ENCODE measurements at regions not wholly inside any gene's neighbourhood (a gene's known extent, or its start where the extent isn't known, plus 50 kb on each side); places are given as distances from the start of the nearest gene placed in this dataset.

DNA sequence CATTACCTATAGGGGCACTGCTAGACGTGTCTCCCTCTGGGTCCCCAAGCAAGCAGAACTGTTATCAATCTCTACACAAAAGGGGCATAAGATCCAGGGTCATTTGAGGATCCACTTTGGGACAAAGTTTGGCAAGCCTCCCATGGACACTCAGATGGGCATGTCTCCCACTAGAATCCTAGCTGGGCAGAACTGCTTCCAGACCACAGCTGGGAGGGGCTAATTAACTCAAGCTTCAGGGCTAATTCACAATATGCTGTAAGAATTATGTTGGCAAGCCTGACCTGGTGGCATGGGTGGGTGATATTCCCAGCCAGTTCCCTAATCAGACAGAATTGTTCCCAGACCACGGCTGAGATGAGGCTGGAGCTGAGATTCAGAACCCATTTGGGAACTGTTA lies 738.4 kb upstream of the FZD8 start:
- no peaks in the 10 kb centered on the region for H3K36me3 Mint-ChIP-seq (ENCODE audit: low read depth)
- H3K27me3 Mint-ChIP-seq (ENCODE audit: low read depth), result no peaks in the 10 kb centered on the region
- DNase-seq (ENCODE audit: low read depth, low spot score), result no peak
- H3K4me1 Mint-ChIP-seq, result no peaks in the 10 kb centered on the region
- H3K9me3 Mint-ChIP-seq, result no peaks in the 10 kb centered on the region
- TF ChIP-seq, protein P1, sequence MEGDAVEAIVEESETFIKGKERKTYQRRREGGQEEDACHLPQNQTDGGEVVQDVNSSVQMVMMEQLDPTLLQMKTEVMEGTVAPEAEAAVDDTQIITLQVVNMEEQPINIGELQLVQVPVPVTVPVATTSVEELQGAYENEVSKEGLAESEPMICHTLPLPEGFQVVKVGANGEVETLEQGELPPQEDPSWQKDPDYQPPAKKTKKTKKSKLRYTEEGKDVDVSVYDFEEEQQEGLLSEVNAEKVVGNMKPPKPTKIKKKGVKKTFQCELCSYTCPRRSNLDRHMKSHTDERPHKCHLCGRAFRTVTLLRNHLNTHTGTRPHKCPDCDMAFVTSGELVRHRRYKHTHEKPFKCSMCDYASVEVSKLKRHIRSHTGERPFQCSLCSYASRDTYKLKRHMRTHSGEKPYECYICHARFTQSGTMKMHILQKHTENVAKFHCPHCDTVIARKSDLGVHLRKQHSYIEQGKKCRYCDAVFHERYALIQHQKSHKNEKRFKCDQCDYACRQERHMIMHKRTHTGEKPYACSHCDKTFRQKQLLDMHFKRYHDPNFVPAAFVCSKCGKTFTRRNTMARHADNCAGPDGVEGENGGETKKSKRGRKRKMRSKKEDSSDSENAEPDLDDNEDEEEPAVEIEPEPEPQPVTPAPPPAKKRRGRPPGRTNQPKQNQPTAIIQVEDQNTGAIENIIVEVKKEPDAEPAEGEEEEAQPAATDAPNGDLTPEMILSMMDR (conservative IDR thresholded peaks at IDR 0.05), result no peak
- H3K4me3 Mint-ChIP-seq, result no peak overlapping the region
- no peak overlapping the region for H3K27ac Mint-ChIP-seq (ENCODE audit: unreplicated experiment)

DNA sequence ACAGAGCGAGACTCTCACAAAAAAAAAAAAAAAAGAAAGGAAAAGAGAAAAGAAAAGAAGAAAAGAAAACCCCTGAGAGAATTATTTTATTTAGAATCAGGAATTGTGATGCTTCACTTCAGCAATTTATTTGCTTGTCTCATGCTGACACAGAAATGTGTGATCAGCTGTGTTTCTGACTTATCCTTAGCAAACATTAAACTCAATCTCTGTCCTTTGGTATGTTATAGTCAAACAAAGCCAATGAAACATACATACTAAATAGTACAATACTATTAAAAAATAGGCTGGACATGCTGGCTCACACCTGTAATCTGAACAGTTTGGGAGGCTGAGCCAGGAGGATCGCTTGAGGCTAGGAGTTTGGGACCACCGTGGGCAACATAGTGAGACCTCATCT lies 733.0 kb upstream of the FZD8 start:
- no peaks in the 10 kb centered on the region for H3K27me3 Mint-ChIP-seq (ENCODE audit: low read depth)
- no peaks in the 10 kb centered on the region for H3K9me3 Mint-ChIP-seq
- no peak for DNase-seq (ENCODE audit: low read depth, low spot score)
- H3K4me3 Mint-ChIP-seq, result no peak overlapping the region
- no peaks in the 10 kb centered on the region for H3K4me1 Mint-ChIP-seq
- TF ChIP-seq, protein P1 (conservative IDR thresholded peaks at IDR 0.05), result no peak
- no peak overlapping the region for H3K27ac Mint-ChIP-seq (ENCODE audit: unreplicated experiment)
- no peaks in the 10 kb centered on the region for H3K36me3 Mint-ChIP-seq (ENCODE audit: low read depth)

DNA sequence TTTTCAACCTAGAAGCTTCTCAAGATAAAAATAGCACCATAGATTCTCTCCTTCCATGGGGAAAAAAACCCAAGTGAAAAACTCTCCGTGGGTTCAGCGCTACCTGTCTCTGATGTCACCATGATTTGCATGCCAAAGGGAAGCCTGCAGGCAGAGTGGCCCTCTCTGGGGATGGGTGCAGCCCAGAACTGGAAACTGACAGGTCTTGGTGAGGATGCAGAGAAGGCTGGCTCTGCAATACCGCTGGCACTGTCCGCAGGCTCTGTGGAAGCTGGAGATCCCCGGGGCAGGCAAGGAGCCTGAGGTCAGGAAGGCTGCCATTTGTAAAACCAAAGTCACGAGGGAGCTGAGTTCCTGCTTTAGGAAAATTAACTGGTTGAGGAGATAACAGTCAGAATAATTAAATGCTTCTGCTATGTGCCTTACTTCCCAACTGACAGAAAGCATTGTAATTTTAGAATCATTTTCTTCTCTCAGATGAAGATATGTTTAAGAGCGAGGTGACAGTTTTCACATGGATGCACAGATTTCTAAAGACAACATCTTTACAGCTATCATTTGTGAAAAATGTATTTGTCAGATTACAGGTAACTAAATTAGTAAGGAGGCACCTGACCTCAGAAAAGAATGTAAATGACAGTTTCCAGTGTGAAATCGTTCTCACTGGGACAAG lies 731.5 kb upstream of the FZD8 start:
- H3K27ac Mint-ChIP-seq (ENCODE audit: unreplicated experiment), result no peak overlapping the region
- no peaks in the 10 kb centered on the region for H3K36me3 Mint-ChIP-seq (ENCODE audit: low read depth)
- H3K4me1 Mint-ChIP-seq, result no peaks in the 10 kb centered on the region
- no peaks in the 10 kb centered on the region for H3K27me3 Mint-ChIP-seq (ENCODE audit: low read depth)
- H3K4me3 Mint-ChIP-seq, result no peak overlapping the region
- H3K9me3 Mint-ChIP-seq, result no peaks in the 10 kb centered on the region
- TF ChIP-seq, protein P1 (conservative IDR thresholded peaks at IDR 0.05), result no peak
- no peak for DNase-seq (ENCODE audit: low read depth, low spot score)

DNA sequence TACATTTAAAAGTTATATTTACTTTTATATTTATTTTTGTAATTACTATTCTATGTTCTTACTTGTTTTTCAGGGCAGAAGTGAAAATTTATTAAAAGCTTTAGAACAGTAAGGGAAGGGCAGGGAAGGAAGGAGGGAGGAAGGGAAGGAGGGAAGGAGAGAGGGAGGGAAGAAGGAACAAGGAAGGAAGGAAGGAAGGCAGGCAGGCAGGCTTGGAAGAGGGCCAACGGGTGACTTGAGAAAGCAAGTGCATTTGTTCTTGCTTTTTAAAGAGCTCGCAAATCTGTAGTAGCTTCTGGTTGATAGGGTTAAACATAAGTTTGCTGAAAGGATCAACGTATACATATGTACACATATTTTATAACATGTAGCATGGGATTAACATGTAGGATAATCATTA lies 725.3 kb upstream of the FZD8 start:
- Mint-ChIP-seq H3K4me1 (no peaks in the 10 kb centered on the region), H3K27me3 (ENCODE audit: low read depth) (no peaks in the 10 kb centered on the region), H3K36me3 (ENCODE audit: low read depth) (no peaks in the 10 kb centered on the region), H3K9me3 (no peaks in the 10 kb centered on the region), H3K27ac (ENCODE audit: unreplicated experiment) (no peak overlapping the region), H3K4me3 (no peak overlapping the region)
- DNase-seq (ENCODE audit: low read depth, low spot score), result no peak
- TF ChIP-seq, protein P1 (conservative IDR thresholded peaks at IDR 0.05), result no peak

DNA sequence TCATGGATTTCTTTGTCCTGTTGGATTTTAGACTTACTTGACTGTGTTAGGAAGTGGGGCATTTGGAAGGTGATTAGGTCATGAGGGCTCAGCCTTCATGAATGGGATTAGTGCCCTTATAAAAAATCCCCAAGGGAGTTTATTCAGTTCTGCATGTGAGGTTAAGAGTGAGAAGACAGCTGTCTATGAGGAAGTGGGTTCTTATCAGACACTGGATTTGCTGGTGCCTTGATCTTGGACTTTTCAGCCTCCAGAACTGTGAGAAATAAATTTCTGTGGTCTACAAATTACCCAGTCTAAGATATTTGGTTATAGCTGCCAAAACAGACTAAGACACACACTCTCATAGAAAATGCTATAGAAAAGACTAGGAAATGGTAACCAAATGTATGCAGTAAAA lies 724.7 kb upstream of the FZD8 start:
- H3K4me3 Mint-ChIP-seq, result no peak overlapping the region
- no peaks in the 10 kb centered on the region for H3K4me1 Mint-ChIP-seq
- no peaks in the 10 kb centered on the region for H3K36me3 Mint-ChIP-seq (ENCODE audit: low read depth)
- H3K27ac Mint-ChIP-seq (ENCODE audit: unreplicated experiment), result no peak overlapping the region
- H3K9me3 Mint-ChIP-seq, result no peaks in the 10 kb centered on the region
- TF ChIP-seq, protein P1 (conservative IDR thresholded peaks at IDR 0.05), result no peak
- DNase-seq (ENCODE audit: low read depth, low spot score), result no peak
- no peaks in the 10 kb centered on the region for H3K27me3 Mint-ChIP-seq (ENCODE audit: low read depth)

All from neural crest cell (in vitro differentiated cells).